ENCODE measurements at regions not wholly inside any gene's neighbourhood (a gene's known extent, or its start where the extent isn't known, plus 50 kb on each side); places are given as distances from the start of the nearest gene placed in this dataset.
"Not testable (repeated sequence)": the region's sequence is repeated elsewhere in the genome, so short reads cannot be mapped to it uniquely, and the experiment has no call there.

GRCh38 chrX:74187211-74187610, 116.8 kb upstream of the ZCCHC13 start:
- no peak for TF ChIP-seq CTCF (IDR thresholded peaks at IDR 0.05; ENCODE audit: borderline replicate concordance, control extremely low read depth, extremely low read depth, insufficient read depth, missing control alignments)
- DNase-seq (ENCODE audit: low spot score), result no peak
- in situ Hi-C loops (cut with MboI; ENCODE audit: low sequenced_read_pairs, unreplicated experiment), result no loop called here

GRCh38 chrX:74183047-74183446, 120.9 kb upstream of the ZCCHC13 start:
- DNase-seq (ENCODE audit: low spot score); in situ Hi-C loops (cut with MboI; ENCODE audit: low sequenced_read_pairs, unreplicated experiment): not testable (repeated sequence)

- in situ Hi-C loops (cut with MboI; ENCODE audit: low sequenced_read_pairs, unreplicated experiment); DNase-seq (ENCODE audit: low spot score): not testable (repeated sequence)
Observed at GRCh38 chrX:74181976-74182375, 122.0 kb upstream of the ZCCHC13 start.

GRCh38 chrX:74180716-74181115, 123.3 kb upstream of the ZCCHC13 start:
- no peak for DNase-seq (ENCODE audit: low spot score)
- in situ Hi-C loops (cut with MboI; ENCODE audit: low sequenced_read_pairs, unreplicated experiment), result no loop called here
- no peak for TF ChIP-seq CTCF (IDR thresholded peaks at IDR 0.05; ENCODE audit: borderline replicate concordance, control extremely low read depth, extremely low read depth, insufficient read depth, missing control alignments)

GRCh38 chrX:74179990-74180389, 124.0 kb upstream of the ZCCHC13 start:
- in situ Hi-C loops (cut with MboI; ENCODE audit: low sequenced_read_pairs, unreplicated experiment), result no loop called here
- TF ChIP-seq CTCF (IDR thresholded peaks at IDR 0.05; ENCODE audit: borderline replicate concordance, control extremely low read depth, extremely low read depth, insufficient read depth, missing control alignments), result no peak
- no peak for DNase-seq (ENCODE audit: low spot score)

- no peak for DNase-seq (ENCODE audit: low spot score)
- in situ Hi-C loops (cut with MboI; ENCODE audit: low sequenced_read_pairs, unreplicated experiment), result no loop called here
- no peak for TF ChIP-seq CTCF (IDR thresholded peaks at IDR 0.05; ENCODE audit: borderline replicate concordance, control extremely low read depth, extremely low read depth, insufficient read depth, missing control alignments)
Observed at GRCh38 chrX:74179499-74179898, 124.5 kb upstream of the ZCCHC13 start.

GRCh38 chrX:74179071-74179470, 124.9 kb upstream of the ZCCHC13 start:
- in situ Hi-C loops (cut with MboI; ENCODE audit: low sequenced_read_pairs, unreplicated experiment), result no loop called here
- no peak for DNase-seq (ENCODE audit: low spot score)

More at GRCh38 chrX:74179071-74179470, 124.9 kb upstream of the ZCCHC13 start:
- TF ChIP-seq CTCF (IDR thresholded peaks at IDR 0.05; ENCODE audit: borderline replicate concordance, control extremely low read depth, extremely low read depth, insufficient read depth, missing control alignments), result no peak

All from GM13976 (cell line).